B cell (primary cell): ENCODE measurements at regions not wholly inside any gene's neighbourhood (a gene's known extent, or its start where the extent isn't known, plus 50 kb on each side); places are given as distances from the start of the nearest gene placed in this dataset.

Experiments used
- ATAC-seq: fragments of 200-7000 bp; cut with Tn5 transposase; one replicate; pipeline ENCODE4 v1.10.0; 2021; ENCODE audit warnings: low read depth, mild to moderate bottlenecking, moderate number of reproducible peaks, moderate library complexity
- CTCF ChIA-PET: fragments of 350-600 bp; sonication (Branson Sonifier 250); formaldehyde crosslinking; loops from one replicate; lab custom pipeline; 2021; ENCODE audit warnings: antibody characterized with exemption, inconsistent platforms; lab: Charles Lee
- POLR2A ChIA-PET: fragments of 350-600 bp; sonication (Branson Sonifier 250); formaldehyde crosslinking; loops from one replicate; lab custom pipeline; 2021; ENCODE audit warnings: antibody characterized with exemption; lab: Charles Lee
- DNase-seq: peaks from one replicate; pipeline ENCODE4 v3.0.0; 2013
- H2AFZ ChIP-seq: 2 replicates; pipeline ENCODE4 v1.6.1; 2012; ENCODE audit warnings: mild to moderate bottlenecking, low read depth, low read length; ENCODE audit not compliant: insufficient read depth, poor library complexity, severe bottlenecking
- H3K27ac ChIP-seq, 2 donors: 1 replicate in 1 of 2; 2 replicates in 1 of 2; pipeline ENCODE4 v1.5.1; 2012 to 2013; ENCODE audit warnings: low read length in 2 of 2, mild to moderate bottlenecking in 2 of 2, moderate library complexity in 1 of 2
- H3K27me3 ChIP-seq, 4 experiments: fragments of 200-600 bp in 1 of 4; sonication (generic) in 1 of 4; replicated peaks in 1 of 4; 1 replicate in 2 of 4; 2 replicates in 2 of 4; pipeline versions ENCODE4 v1.6.1 to v1.7.0; 2013 to 2016; ENCODE audit warnings: low read length in 3 of 4, mild to moderate bottlenecking in 2 of 4, mixed read lengths in 1 of 4, moderate library complexity in 1 of 4; ENCODE audit not compliant: insufficient read depth in 4 of 4, control insufficient read depth in 3 of 4; ENCODE audit errors: control extremely low read depth in 1 of 4
- H3K36me3 ChIP-seq, 2 experiments: replicated peaks in 1 of 2; 1 replicate in 1 of 2; 2 replicates in 1 of 2; pipeline versions ENCODE4 v1.6.1 to v1.7.1; 2013; ENCODE audit warnings: low read length in 1 of 2; ENCODE audit not compliant: insufficient read depth in 2 of 2, control insufficient read depth in 1 of 2; ENCODE audit errors: control extremely low read depth in 1 of 2, extremely low read depth in 1 of 2
- H3K4me1 ChIP-seq, 2 donors: fragments of 200-600 bp in 1 of 2; sonication (generic) in 1 of 2; 1 replicate in 1 of 2; 2 replicates in 1 of 2; pipeline versions ENCODE4 v1.5.1 to v1.6.1; 2013 to 2017; ENCODE audit warnings: low read length in 2 of 2; ENCODE audit not compliant: control insufficient read depth in 2 of 2, insufficient read depth in 2 of 2
- H3K4me2 ChIP-seq: replicated peaks from 2 replicates; pipeline ENCODE3; 2012; ENCODE audit warnings: mild to moderate bottlenecking, low read depth, low read length; ENCODE audit not compliant: poor library complexity, severe bottlenecking
- H3K4me3 ChIP-seq, 5 experiments: fragments of 200-600 bp in 1 of 5; sonication (generic) in 1 of 5; 1 replicate in 3 of 5; 2 replicates in 2 of 5; pipeline versions ENCODE4 v1.5.1 to v1.7.0; 2011 to 2016; ENCODE audit warnings: low read length in 4 of 5, mild to moderate bottlenecking in 4 of 5, low read depth in 2 of 5, control low read depth in 1 of 5, moderate library complexity in 1 of 5; ENCODE audit not compliant: insufficient read depth in 1 of 5; ENCODE audit errors: control extremely low read depth in 1 of 5, extremely low read depth in 1 of 5
- H3K79me2 ChIP-seq: fragments of 200-600 bp; sonication (generic); one replicate; pipeline ENCODE4 v1.6.0; 2016; ENCODE audit warnings: low read length; ENCODE audit not compliant: control insufficient read depth, insufficient read depth
- H3K9ac ChIP-seq: fragments of 200-600 bp; sonication (generic); 2 replicates; pipeline ENCODE4 v1.6.1; 2017; ENCODE audit warnings: mild to moderate bottlenecking, low read length, moderate library complexity
- H3K9me3 ChIP-seq, 3 donors: one replicate each; pipeline versions ENCODE4 v1.6.1 to v1.7.1; 2013; ENCODE audit warnings: low read length in 2 of 3; ENCODE audit not compliant: control insufficient read depth in 2 of 3, insufficient read depth in 1 of 3; ENCODE audit errors: control extremely low read depth in 1 of 3
- H4K20me1 ChIP-seq: 2 replicates; pipeline ENCODE4 v1.6.0; 2012; ENCODE audit warnings: mild to moderate bottlenecking, low read length; ENCODE audit not compliant: insufficient read depth, control insufficient read depth, poor library complexity, severe bottlenecking
- H3K27ac Mint-ChIP-seq: one replicate; pipeline ENCODE4 v1.8.0; 2021; ENCODE audit warnings: mixed read lengths
- H3K27me3 Mint-ChIP-seq: one replicate; pipeline ENCODE4 v1.8.0; 2021; ENCODE audit warnings: mixed read lengths
- H3K4me1 Mint-ChIP-seq: one replicate; pipeline ENCODE4 v1.8.0; 2021; ENCODE audit warnings: mixed read lengths
- H3K4me3 Mint-ChIP-seq: one replicate; pipeline ENCODE4 v1.8.0; 2021; ENCODE audit warnings: mixed read lengths
- H3K9me3 Mint-ChIP-seq: one replicate; pipeline ENCODE4 v1.8.0; 2022; ENCODE audit warnings: mixed read lengths; ENCODE audit not compliant: insufficient read depth
- EZH2 ChIP-seq: IDR thresholded peaks from 2 replicates; pipeline ENCODE4 v1.6.1; 2012; ENCODE audit warnings: borderline replicate concordance, low read depth, mild to moderate bottlenecking, moderate library complexity, low read length; ENCODE audit not compliant: insufficient read depth, poor library complexity, severe bottlenecking
- WGBS: methylation state at CpG from one replicate; pipeline ENCODE4 v1.1.5; 2013; ENCODE audit warnings: missing lambda C conversion rate; ENCODE audit not compliant: insufficient coverage; 5-methylcytosine and 5-hydroxymethylcytosine counted together
- intact Hi-C: fragments of 100-400 bp; cut with micrococcal nuclease; formaldehyde crosslinking; loops from one replicate; pipeline ENCODE4 v1.10.0; 2022
- TF ChIP-seq, protein P1 (sequence below): fragments of 200-600 bp; IDR thresholded peaks from one replicate; pipeline ENCODE4 v1.8.0; 2022; ENCODE audit warnings: antibody characterized with exemption, mild to moderate bottlenecking

DNA sequence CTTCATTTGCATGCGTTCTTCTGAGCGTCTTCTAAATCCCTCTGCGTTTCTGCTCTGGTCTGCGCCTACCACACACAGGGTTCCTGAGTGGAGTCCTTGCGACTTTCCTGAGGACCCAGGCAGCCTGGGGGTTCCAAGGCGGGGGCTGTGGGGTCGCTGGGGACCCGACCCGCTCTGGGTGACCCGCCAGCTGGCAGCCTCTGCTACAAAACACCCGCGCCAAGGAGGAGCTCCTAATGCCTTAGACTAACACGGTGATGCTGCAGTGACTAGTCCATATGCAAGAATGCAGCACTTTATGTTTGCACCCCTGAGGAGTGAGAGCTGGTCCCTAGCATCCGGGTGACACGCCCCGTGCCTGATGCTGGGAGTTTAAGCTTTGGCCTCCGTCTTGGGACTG is 367.0 kb upstream of the POM121L12 start:
- DNase-seq (no peak), ATAC-seq (no peak)
- Histone ChIP-seq H3K4me1 (no peaks in the 10 kb centered on the region), H3K9ac (no peak overlapping the region), H3K27ac (no peak overlapping the region), H3K27me3 (no peaks in the 10 kb centered on the region), H3K9me3 (peaks cover 0 to 17% (median 0%) of the 10 kb centered on the region in 3 donors), H4K20me1 (no peaks in the 10 kb centered on the region), H3K79me2 (no peaks in the 10 kb centered on the region), H3K36me3 (no peaks in the 10 kb centered on the region), H2AFZ (no peak overlapping the region), H3K4me2 (no peak overlapping the region), H3K4me3 (no peak overlapping the region)
- CTCF ChIA-PET: no interaction called here
- Mint-ChIP-seq H3K9me3 (peaks cover 5% of the 10 kb centered on the region), H3K27me3 (no peaks in the 10 kb centered on the region), H3K27ac (no peak overlapping the region), H3K4me1 (no peaks in the 10 kb centered on the region), H3K4me3 (no peak overlapping the region)
- intact Hi-C loops: no loop called here
- WGBS: 95% methylated on average over 17 of the region's 17 CpGs
- TF ChIP-seq EZH2: no peak
- TF ChIP-seq, protein P1, sequence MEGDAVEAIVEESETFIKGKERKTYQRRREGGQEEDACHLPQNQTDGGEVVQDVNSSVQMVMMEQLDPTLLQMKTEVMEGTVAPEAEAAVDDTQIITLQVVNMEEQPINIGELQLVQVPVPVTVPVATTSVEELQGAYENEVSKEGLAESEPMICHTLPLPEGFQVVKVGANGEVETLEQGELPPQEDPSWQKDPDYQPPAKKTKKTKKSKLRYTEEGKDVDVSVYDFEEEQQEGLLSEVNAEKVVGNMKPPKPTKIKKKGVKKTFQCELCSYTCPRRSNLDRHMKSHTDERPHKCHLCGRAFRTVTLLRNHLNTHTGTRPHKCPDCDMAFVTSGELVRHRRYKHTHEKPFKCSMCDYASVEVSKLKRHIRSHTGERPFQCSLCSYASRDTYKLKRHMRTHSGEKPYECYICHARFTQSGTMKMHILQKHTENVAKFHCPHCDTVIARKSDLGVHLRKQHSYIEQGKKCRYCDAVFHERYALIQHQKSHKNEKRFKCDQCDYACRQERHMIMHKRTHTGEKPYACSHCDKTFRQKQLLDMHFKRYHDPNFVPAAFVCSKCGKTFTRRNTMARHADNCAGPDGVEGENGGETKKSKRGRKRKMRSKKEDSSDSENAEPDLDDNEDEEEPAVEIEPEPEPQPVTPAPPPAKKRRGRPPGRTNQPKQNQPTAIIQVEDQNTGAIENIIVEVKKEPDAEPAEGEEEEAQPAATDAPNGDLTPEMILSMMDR: no peak
- POLR2A ChIA-PET: no interaction called here

DNA sequence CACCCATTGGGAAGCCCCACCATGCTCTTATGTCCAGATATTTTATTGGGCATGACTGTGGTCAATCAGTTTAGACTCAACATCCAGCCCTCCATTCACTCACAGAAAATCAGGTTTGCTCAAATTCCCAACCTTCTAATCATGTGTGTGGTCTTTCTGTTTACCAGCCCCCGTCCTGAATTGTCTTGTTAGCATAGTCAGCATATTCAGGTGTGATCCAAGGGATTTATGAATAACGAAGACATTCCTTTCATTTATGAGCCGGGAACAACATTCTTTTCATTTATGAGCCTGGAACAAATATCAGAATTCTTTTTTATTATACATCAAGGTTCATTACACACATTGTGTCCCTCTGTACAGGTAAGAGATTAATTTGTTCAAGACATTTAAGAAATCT is 376.3 kb upstream of the POM121L12 start:
- no peak overlapping the region for H3K4me3 Mint-ChIP-seq
- no peak overlapping the region for H3K4me3 ChIP-seq
- H3K27ac ChIP-seq: no peak overlapping the region
- H4K20me1 ChIP-seq: no peaks in the 10 kb centered on the region
- DNase-seq (no peak), ATAC-seq (no peak)
- no peak for TF ChIP-seq EZH2
- TF ChIP-seq, protein P1: no peak
- H3K4me1 ChIP-seq: no peaks in the 10 kb centered on the region
- no peaks in the 10 kb centered on the region for H3K36me3 ChIP-seq
- no peak overlapping the region for H3K4me2 ChIP-seq
- no peaks in the 10 kb centered on the region for H3K27me3 ChIP-seq
- WGBS: no CpG with 5 or more reads among the region's 3 CpGs
- H3K27me3 Mint-ChIP-seq: no peaks in the 10 kb centered on the region
- no peaks in the 10 kb centered on the region for H3K4me1 Mint-ChIP-seq
- no peaks in the 10 kb centered on the region for H3K9me3 ChIP-seq
- H3K9me3 Mint-ChIP-seq: peaks cover 4% of the 10 kb centered on the region
- no peak overlapping the region for H2AFZ ChIP-seq
- POLR2A ChIA-PET: no interaction called here
- H3K79me2 ChIP-seq: no peaks in the 10 kb centered on the region
- CTCF ChIA-PET: no interaction called here
- intact Hi-C loops: no loop called here
- H3K9ac ChIP-seq: no peak overlapping the region
- no peak overlapping the region for H3K27ac Mint-ChIP-seq
